Parathyroid adenoma (tissue), 2 donors: ENCODE measurements at regions not wholly inside any gene's neighbourhood (a gene's known extent, or its start where the extent isn't known, plus 50 kb on each side); places are given as distances from the start of the nearest gene placed in this dataset.

Source experiments
- H2AFZ ChIP-seq: fragments of 300-600 bp; sonication (generic); one replicate; pipeline ENCODE4 v1.7.0; 2017; ENCODE audit warnings: antibody characterized with exemption, mild to moderate bottlenecking
- H3K27ac ChIP-seq: fragments of 300-600 bp; sonication (generic); one replicate; pipeline ENCODE4 v1.7.0; 2017
- H3K27me3 ChIP-seq: fragments of 300-600 bp; sonication (generic); one replicate; pipeline ENCODE4 v1.7.0; 2017; ENCODE audit warnings: low read length; ENCODE audit not compliant: control insufficient read depth, insufficient read depth
- H3K36me3 ChIP-seq: fragments of 300-600 bp; sonication (generic); one replicate; pipeline ENCODE4 v1.7.0; 2017; ENCODE audit warnings: low read length; ENCODE audit not compliant: control insufficient read depth, insufficient read depth
- H3K4me1 ChIP-seq: fragments of 300-600 bp; sonication (generic); one replicate; pipeline ENCODE4 v1.7.0; 2017; ENCODE audit warnings: control low read depth
- H3K4me2 ChIP-seq: fragments of 300-600 bp; sonication (generic); one replicate; pipeline ENCODE4 v1.7.0; 2017; ENCODE audit warnings: low read length
- H3K4me3 ChIP-seq: fragments of 300-600 bp; sonication (generic); one replicate; pipeline ENCODE4 v1.7.0; 2017; ENCODE audit warnings: low read depth, low read length
- H3K79me2 ChIP-seq: fragments of 300-600 bp; sonication (generic); one replicate; pipeline ENCODE4 v1.7.0; 2017; ENCODE audit warnings: control low read depth
- H3K9ac ChIP-seq: fragments of 300-600 bp; sonication (generic); one replicate; pipeline ENCODE4 v1.7.0; 2017; ENCODE audit warnings: mild to moderate bottlenecking
- H3K9me3 ChIP-seq: fragments of 300-600 bp; sonication (generic); one replicate; pipeline ENCODE4 v1.7.0; 2017; ENCODE audit warnings: low read length; ENCODE audit not compliant: control insufficient read depth
- TF ChIP-seq, protein P1 (sequence below): fragments of 300-600 bp; sonication (generic); IDR thresholded peaks from one replicate; pipeline ENCODE4 v1.7.0; 2017; ENCODE audit warnings: antibody characterized with exemption, mild to moderate bottlenecking
- donor health status: primary hyperparathyroidism.

DNA sequence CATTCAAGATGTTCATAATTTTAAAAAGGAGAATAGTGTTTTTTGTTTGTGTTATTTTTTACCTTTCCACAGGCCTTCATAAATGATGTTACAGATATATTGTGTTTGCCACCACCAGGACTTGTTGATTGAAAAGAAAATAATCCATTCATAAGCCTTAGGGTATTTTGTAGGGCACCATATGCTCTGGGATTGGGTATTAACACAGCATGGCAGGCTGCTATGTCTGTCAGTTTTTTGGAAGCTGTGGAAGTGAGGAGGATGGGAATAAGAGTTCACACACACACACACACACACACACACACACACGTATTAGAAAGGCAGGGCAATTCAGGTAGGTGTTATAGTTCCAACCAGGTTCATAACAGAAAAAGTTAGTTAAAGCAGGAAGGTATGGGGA lies 237.9 kb downstream of the HDGFL1 start:
- Histone ChIP-seq H3K4me1 (peaks cover 3% of the 10 kb centered on the region), H2AFZ (no peak overlapping the region), H3K79me2 (no peaks in the 10 kb centered on the region), H3K27ac (no peak overlapping the region), H3K36me3 (no peaks in the 10 kb centered on the region), H3K4me3 (no peak overlapping the region), H3K27me3 (no peaks in the 10 kb centered on the region), H3K4me2 (no peak overlapping the region), H3K9ac (no peak overlapping the region), H3K9me3 (no peaks in the 10 kb centered on the region)
- TF ChIP-seq, protein P1, sequence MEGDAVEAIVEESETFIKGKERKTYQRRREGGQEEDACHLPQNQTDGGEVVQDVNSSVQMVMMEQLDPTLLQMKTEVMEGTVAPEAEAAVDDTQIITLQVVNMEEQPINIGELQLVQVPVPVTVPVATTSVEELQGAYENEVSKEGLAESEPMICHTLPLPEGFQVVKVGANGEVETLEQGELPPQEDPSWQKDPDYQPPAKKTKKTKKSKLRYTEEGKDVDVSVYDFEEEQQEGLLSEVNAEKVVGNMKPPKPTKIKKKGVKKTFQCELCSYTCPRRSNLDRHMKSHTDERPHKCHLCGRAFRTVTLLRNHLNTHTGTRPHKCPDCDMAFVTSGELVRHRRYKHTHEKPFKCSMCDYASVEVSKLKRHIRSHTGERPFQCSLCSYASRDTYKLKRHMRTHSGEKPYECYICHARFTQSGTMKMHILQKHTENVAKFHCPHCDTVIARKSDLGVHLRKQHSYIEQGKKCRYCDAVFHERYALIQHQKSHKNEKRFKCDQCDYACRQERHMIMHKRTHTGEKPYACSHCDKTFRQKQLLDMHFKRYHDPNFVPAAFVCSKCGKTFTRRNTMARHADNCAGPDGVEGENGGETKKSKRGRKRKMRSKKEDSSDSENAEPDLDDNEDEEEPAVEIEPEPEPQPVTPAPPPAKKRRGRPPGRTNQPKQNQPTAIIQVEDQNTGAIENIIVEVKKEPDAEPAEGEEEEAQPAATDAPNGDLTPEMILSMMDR = no peak

DNA sequence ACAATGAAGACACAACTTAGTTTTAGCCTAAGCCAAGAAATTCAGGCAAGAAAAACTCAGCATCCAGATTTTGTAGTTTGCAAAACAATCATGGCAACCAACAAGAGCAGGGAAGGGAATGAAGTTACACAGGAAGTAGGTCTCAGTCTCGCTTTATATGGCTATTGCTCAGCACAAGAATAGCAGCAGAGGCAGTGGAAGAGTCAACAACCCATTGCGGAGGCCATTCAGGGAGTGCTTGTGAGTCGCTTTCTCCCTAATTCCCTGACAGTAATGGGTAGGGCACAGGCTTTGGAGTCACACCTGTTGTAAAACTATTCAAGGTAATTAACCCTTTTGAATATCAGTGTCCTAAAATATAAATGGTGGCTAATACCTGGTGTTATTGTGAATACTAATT lies 238.5 kb downstream of the HDGFL1 start:
- Histone ChIP-seq H3K27me3 (no peaks in the 10 kb centered on the region), H3K79me2 (no peaks in the 10 kb centered on the region), H3K36me3 (no peaks in the 10 kb centered on the region), H3K27ac (no peak overlapping the region), H2AFZ (no peak overlapping the region), H3K4me3 (no peak overlapping the region), H3K4me2 (no peak overlapping the region), H3K9me3 (no peaks in the 10 kb centered on the region), H3K9ac (no peak overlapping the region), H3K4me1 (peaks cover 3% of the 10 kb centered on the region)
- TF ChIP-seq, protein P1 = no peak

GRCh38 chr6:22808466-22808865 lies 239.1 kb downstream of the HDGFL1 start:
- H2AFZ ChIP-seq = no peak overlapping the region
- no peak overlapping the region for H3K4me2 ChIP-seq
- H3K36me3 ChIP-seq = no peaks in the 10 kb centered on the region
- no peak overlapping the region for H3K4me3 ChIP-seq
- TF ChIP-seq, protein P1 = no peak
- no peaks in the 10 kb centered on the region for H3K27me3 ChIP-seq
- no peaks in the 10 kb centered on the region for H3K9me3 ChIP-seq
- H3K4me1 ChIP-seq = peaks cover 3% of the 10 kb centered on the region
- H3K27ac ChIP-seq = no peak overlapping the region
- H3K9ac ChIP-seq = no peak overlapping the region
- no peaks in the 10 kb centered on the region for H3K79me2 ChIP-seq

GRCh38 chr6:22809370-22809769 lies 240.0 kb downstream of the HDGFL1 start:
- Histone ChIP-seq H3K4me3 (no peak overlapping the region), H3K9me3 (no peaks in the 10 kb centered on the region), H3K27me3 (no peaks in the 10 kb centered on the region)

DNA sequence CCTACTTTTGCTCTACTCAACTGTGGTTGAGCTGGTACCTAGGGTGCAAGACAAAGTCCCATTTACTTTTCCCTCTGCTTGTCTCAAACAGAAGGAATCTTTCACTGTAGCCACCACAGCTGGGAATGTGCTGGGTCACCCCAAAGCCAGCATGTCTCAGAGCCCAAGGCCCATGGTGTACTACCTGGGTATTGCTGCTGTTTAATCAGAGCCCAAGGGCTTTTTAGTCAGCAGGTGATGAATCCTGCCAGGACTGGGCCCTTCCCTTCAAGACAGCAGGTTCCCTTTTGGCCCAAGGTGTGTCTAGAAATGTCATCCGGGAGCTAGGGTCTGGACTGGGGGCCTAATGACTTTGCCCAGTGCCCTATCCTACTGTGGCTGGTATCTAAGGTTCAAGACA lies 249.8 kb downstream of the HDGFL1 start:
- TF ChIP-seq, protein P1 = no peak
- no peaks in the 10 kb centered on the region for H3K9me3 ChIP-seq

More at GRCh38 chr6:22809370-22809769, 240.0 kb downstream of the HDGFL1 start:
- H3K4me2 ChIP-seq = no peak overlapping the region
- H3K79me2 ChIP-seq = no peaks in the 10 kb centered on the region
- peaks cover 3% of the 10 kb centered on the region for H3K4me1 ChIP-seq
- H2AFZ ChIP-seq = no peak overlapping the region
- no peak overlapping the region for H3K27ac ChIP-seq
- H3K36me3 ChIP-seq = no peaks in the 10 kb centered on the region
- H3K9ac ChIP-seq = no peak overlapping the region
- TF ChIP-seq, protein P1 = no peak

More for the DNA sequence above, 249.8 kb downstream of the HDGFL1 start:
- no peaks in the 10 kb centered on the region for H3K79me2 ChIP-seq
- no peaks in the 10 kb centered on the region for H3K4me1 ChIP-seq
- H3K4me3 ChIP-seq = no peak overlapping the region
- no peak overlapping the region for H3K4me2 ChIP-seq
- no peak overlapping the region for H3K9ac ChIP-seq
- H2AFZ ChIP-seq = no peak overlapping the region
- H3K27ac ChIP-seq = no peak overlapping the region
- H3K36me3 ChIP-seq = no peaks in the 10 kb centered on the region
- no peaks in the 10 kb centered on the region for H3K27me3 ChIP-seq
